ENCODE measurements at regions not wholly inside any gene's neighbourhood (a gene's known extent, or its start where the extent isn't known, plus 50 kb on each side); places are given as distances from the start of the nearest gene placed in this dataset.

- Mint-ChIP-seq H3K4me1 (peaks cover 21% of the 10 kb centered on the region), H3K27ac (no peak overlapping the region), H3K9me3 (peaks cover 4% of the 10 kb centered on the region), H3K27me3 (ENCODE audit: low read depth) (no peaks in the 10 kb centered on the region), H3K36me3 (no peaks in the 10 kb centered on the region), H3K4me3 (no peak overlapping the region)
- TF ChIP-seq CTCF (IDR thresholded peaks at IDR 0.05; ENCODE audit: unreplicated experiment): no peak
- DNase-seq (ENCODE audit: low spot score in 2 of 2, unreplicated experiment in 2 of 2): no peak
These were observed 267.8 kb upstream of the NCAM2 start for GRCh38 chr21:20730441-20730840.

GRCh38 chr21:20735257-20735656, 263.0 kb upstream of the NCAM2 start:
- H3K27me3 Mint-ChIP-seq (ENCODE audit: low read depth): no peaks in the 10 kb centered on the region
- DNase-seq (ENCODE audit: low spot score in 2 of 2, unreplicated experiment in 2 of 2): no peak
- H3K36me3 Mint-ChIP-seq: no peaks in the 10 kb centered on the region
- TF ChIP-seq CTCF (IDR thresholded peaks at IDR 0.05; ENCODE audit: unreplicated experiment): no peak
- H3K9me3 Mint-ChIP-seq: peaks cover 11% of the 10 kb centered on the region
- no peak overlapping the region for H3K4me3 Mint-ChIP-seq
- H3K27ac Mint-ChIP-seq: peak overlapping the region; percentile 64
- peaks cover 27% of the 10 kb centered on the region for H3K4me1 Mint-ChIP-seq

- no peak overlapping the region for H3K4me3 Mint-ChIP-seq
- no peak overlapping the region for H3K27ac Mint-ChIP-seq
- no peak for TF ChIP-seq CTCF (IDR thresholded peaks at IDR 0.05; ENCODE audit: unreplicated experiment)
- H3K36me3 Mint-ChIP-seq: no peaks in the 10 kb centered on the region
- no peak for DNase-seq (ENCODE audit: low spot score in 2 of 2, unreplicated experiment in 2 of 2)
- H3K4me1 Mint-ChIP-seq: peaks cover 27% of the 10 kb centered on the region
- peaks cover 7% of the 10 kb centered on the region for H3K9me3 Mint-ChIP-seq
- no peaks in the 10 kb centered on the region for H3K27me3 Mint-ChIP-seq (ENCODE audit: low read depth)
These were observed 260.8 kb upstream of the NCAM2 start for GRCh38 chr21:20737227-20737913.

DNA sequence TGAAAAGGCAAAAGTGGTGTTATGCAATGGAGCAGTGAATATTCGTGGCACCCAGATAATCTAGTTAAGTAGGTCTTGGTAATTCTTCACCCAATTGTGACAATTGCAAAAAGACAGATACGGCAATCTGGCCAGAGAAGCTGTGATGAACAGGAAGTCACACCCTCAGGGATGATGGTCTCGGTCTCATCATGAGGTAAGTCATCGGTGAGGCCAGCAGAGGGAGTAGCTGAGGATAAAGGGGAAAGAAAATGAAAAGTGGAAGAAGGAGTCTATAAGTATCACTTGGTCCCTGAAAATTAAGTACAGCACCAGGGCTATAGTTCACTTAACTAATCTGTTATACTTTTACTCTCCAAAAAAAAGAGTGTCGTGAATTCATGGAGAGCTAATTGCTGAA, 258.8 kb upstream of the NCAM2 start:
- H3K4me3 Mint-ChIP-seq: no peak overlapping the region
- H3K4me1 Mint-ChIP-seq: peaks cover 27% of the 10 kb centered on the region
- DNase-seq (ENCODE audit: low spot score in 2 of 2, unreplicated experiment in 2 of 2): no peak
- TF ChIP-seq CTCF (IDR thresholded peaks at IDR 0.05; ENCODE audit: unreplicated experiment): no peak
- no peak overlapping the region for H3K27ac Mint-ChIP-seq
- H3K36me3 Mint-ChIP-seq: no peaks in the 10 kb centered on the region
- H3K9me3 Mint-ChIP-seq: peaks cover 7% of the 10 kb centered on the region
- H3K27me3 Mint-ChIP-seq (ENCODE audit: low read depth): no peaks in the 10 kb centered on the region

- Mint-ChIP-seq H3K27me3 (ENCODE audit: low read depth) (no peaks in the 10 kb centered on the region), H3K4me3 (no peak overlapping the region), H3K27ac (no peak overlapping the region), H3K9me3 (peaks cover 7% of the 10 kb centered on the region), H3K4me1 (peaks cover 12% of the 10 kb centered on the region), H3K36me3 (no peaks in the 10 kb centered on the region)
- TF ChIP-seq CTCF (IDR thresholded peaks at IDR 0.05; ENCODE audit: unreplicated experiment): no peak
- no peak for DNase-seq (ENCODE audit: low spot score in 2 of 2, unreplicated experiment in 2 of 2)
These were observed 256.8 kb upstream of the NCAM2 start for GRCh38 chr21:20741445-20741844.

DNA sequence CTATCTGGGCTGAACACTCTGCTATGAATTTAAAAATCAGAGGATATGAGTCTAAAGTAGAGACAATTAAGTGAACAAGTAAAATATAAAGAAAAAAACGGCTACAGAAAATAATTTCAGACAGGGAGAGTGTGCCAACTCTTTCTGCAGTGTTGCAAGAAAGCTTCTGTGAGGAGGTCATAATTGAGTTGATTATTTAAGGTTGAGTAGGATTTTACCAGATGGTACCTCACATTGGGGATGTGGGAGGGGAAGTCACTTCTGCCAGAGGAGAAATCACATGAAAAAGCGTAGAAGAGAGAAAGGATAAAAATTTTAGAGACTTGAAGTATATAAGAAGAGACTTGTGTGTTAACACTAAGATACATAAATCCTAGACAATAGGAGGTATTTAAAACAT, 238.0 kb upstream of the NCAM2 start:
- Mint-ChIP-seq H3K4me1 (no peaks in the 10 kb centered on the region), H3K9me3 (peaks cover 12% of the 10 kb centered on the region), H3K36me3 (no peaks in the 10 kb centered on the region), H3K27ac (no peak overlapping the region), H3K4me3 (no peak overlapping the region), H3K27me3 (ENCODE audit: low read depth) (no peaks in the 10 kb centered on the region)
- no peak for DNase-seq (ENCODE audit: low spot score in 2 of 2, unreplicated experiment in 2 of 2)
- TF ChIP-seq CTCF (IDR thresholded peaks at IDR 0.05; ENCODE audit: unreplicated experiment): no peak

Measured in mesothelial cell of epicardium (in vitro differentiated cells).